GM12892 (cell line): ENCODE measurements at regions not wholly inside any gene's neighbourhood (a gene's known extent, or its start where the extent isn't known, plus 50 kb on each side); places are given as distances from the start of the nearest gene placed in this dataset.
"Not testable (repeated sequence)": the region's sequence is repeated elsewhere in the genome, so short reads cannot be mapped to it uniquely, and the experiment has no call there.

Experiments used
- POLR2A ChIP-seq: IDR thresholded peaks from 2 replicates; pipeline ENCODE4 v1.6.1; 2011; ENCODE audit warnings: low read depth, low read length, control low read depth
- POLR2AphosphoS5 ChIP-seq: IDR thresholded peaks from 2 replicates; pipeline ENCODE4 v1.6.1; 2011; ENCODE audit warnings: low read depth, low read length, control low read depth
- TAF1 ChIP-seq: IDR thresholded peaks from 2 replicates; pipeline ENCODE4 v1.6.1; 2011; ENCODE audit warnings: low read depth, mild to moderate bottlenecking, control low read depth, low read length, borderline replicate concordance

DNA sequence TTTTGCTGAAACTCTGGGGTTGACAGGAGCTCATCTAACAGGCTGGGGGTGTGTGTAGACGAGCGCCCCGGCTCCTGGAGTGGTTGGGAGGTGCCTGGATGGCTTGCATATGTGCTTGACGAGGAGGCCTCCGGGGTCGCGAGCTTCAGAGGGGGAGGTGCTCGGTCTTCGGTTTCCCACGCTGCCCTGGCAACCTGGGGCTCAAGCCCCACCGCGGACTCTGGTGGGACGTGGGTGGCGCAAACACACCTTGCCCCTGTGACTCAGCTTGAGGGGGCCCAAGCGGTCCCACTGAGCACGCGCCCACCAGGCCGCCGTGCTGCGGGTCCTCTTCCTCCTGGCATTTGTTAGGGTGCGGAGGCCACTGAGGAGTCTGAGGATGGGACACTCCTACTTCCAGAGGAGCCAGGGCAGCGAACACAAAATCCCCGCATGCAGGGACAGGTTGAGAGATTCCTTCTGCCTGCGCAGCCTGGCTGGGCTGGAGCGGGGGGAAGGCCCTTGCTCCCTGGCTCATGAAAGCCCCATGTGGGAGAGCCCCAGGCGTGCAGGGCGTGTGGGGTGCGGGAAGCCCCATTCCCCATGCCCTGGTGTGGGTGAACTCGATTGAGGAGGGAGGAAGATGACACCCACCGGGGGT, 357.3 kb upstream of the DEFB115 start:
- TF ChIP-seq POLR2A, TAF1, POLR2AphosphoS5: not testable (repeated sequence)
